Gastrocnemius medialis (tissue), 4 donors: ENCODE measurements at regions not wholly inside any gene's neighbourhood (a gene's known extent, or its start where the extent isn't known, plus 50 kb on each side); places are given as distances from the start of the nearest gene placed in this dataset.

Source experiments
- ATAC-seq, 2 donors: fragments of 150-250 bp; one replicate each; pipeline ENCODE4 v1.9.1; 2016
- DNase-seq, 2 donors: peaks; one replicate each; pipeline ENCODE4 v3.0.0-alpha.2; 2019
- H3K27ac ChIP-seq, 4 donors: fragments of 200-600 bp; sonication (generic); 1 replicate in 1 of 4; 2 replicates in 3 of 4; pipeline ENCODE4 v1.5.1; 2016 to 2018; ENCODE audit warnings: mild to moderate bottlenecking in 2 of 4, moderate library complexity in 1 of 4
- H3K27me3 ChIP-seq, 3 donors: fragments of 200-600 bp; sonication (generic) in 2 of 3; 1 replicate in 1 of 3; 2 replicates in 2 of 3; pipeline versions ENCODE4 v1.5.1 to v1.6.0; 2016 to 2019; ENCODE audit warnings: mild to moderate bottlenecking in 1 of 3, moderate library complexity in 1 of 3
- H3K36me3 ChIP-seq, 2 donors: fragments of 200-600 bp; sonication (generic) in 1 of 2; one replicate each; pipeline ENCODE4 v1.5.1; 2017 to 2018
- H3K4me1 ChIP-seq, 2 donors: fragments of 200-600 bp; sonication (generic) in 1 of 2; one replicate each; pipeline ENCODE4 v1.5.1; 2016 to 2017; ENCODE audit warnings: mild to moderate bottlenecking in 2 of 2
- H3K4me3 ChIP-seq, 4 donors: fragments of 200-600 bp; sonication (generic) in 3 of 4; 1 replicate in 1 of 4; 2 replicates in 3 of 4; pipeline ENCODE4 v1.5.1; 2016 to 2019; ENCODE audit warnings: mild to moderate bottlenecking in 2 of 4
- H3K9me3 ChIP-seq, 3 donors: fragments of 200-600 bp; sonication (generic) in 2 of 3; 1 replicate in 1 of 3; 2 replicates in 2 of 3; pipeline ENCODE4 v1.5.1; 2016 to 2019
- CTCF ChIP-seq, 5 experiments: fragments of 450-650 bp in 3 of 5; fragments of 200-600 bp in 2 of 5; sonication (generic) in 2 of 5; IDR thresholded peaks in 4 of 5; conservative IDR thresholded peaks in 1 of 5; 1 replicate in 4 of 5; 2 replicates in 1 of 5; pipeline ENCODE4 v1.5.1; 2016 to 2019; ENCODE audit warnings: antibody characterized with exemption in 5 of 5, mild to moderate bottlenecking in 3 of 5, moderate library complexity in 3 of 5
- POLR2A ChIP-seq, 2 donors: fragments of 450-650 bp; IDR thresholded peaks; one replicate each; pipeline ENCODE4 v1.6.1; 2017; ENCODE audit warnings: antibody characterized with exemption in 2 of 2, mild to moderate bottlenecking in 2 of 2, moderate library complexity in 2 of 2
- in situ Hi-C, 4 donors: fragments of 200-750 bp; cut with MboI; loops; one replicate each; pipeline versions ENCODE4 v1.15.0 to v1.8.0; 2017; ENCODE audit warnings: low sequenced_read_pairs in 4 of 4
- intact Hi-C: fragments of 100-400 bp; cut with DNase I; formaldehyde crosslinking; loops from one replicate; pipeline ENCODE4 v1.15.1; 2023; ENCODE audit warnings: low total_unique reads

DNA sequence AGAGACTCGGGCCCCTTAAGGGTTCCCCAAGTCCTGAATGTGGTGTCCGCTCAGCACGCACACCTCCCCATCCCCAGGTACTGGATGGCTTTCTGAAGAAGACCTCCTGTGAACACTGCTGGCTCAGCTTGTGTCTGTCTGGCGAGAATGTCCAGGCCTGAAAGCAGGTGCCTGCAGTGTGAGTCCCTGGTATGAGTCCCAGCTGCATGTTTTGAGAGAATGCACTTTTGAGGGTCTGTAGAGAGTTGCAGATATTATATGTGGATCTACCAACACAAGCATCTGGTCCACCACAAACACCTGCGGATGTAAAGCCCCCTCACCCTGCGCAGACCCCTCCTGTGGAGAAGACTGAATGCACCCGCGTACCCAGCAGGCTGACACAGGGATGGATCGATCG, 1308.9 kb downstream of the TBC1D22A start:
- Histone ChIP-seq H3K9me3 (no peaks in the 10 kb centered on the region), H3K27ac (no peak overlapping the region), H3K4me1 (no peaks in the 10 kb centered on the region), H3K36me3 (no peaks in the 10 kb centered on the region), H3K4me3 (no peak overlapping the region), H3K27me3 (no peaks in the 10 kb centered on the region)
- no peak for TF ChIP-seq CTCF (IDR thresholded peaks at IDR 0.05 in 4 of 5, conservative IDR thresholded peaks at IDR 0.05 in 1 of 5)
- no peak for TF ChIP-seq POLR2A (IDR thresholded peaks at IDR 0.05)
- intact Hi-C loops (no loop called here), in situ Hi-C loops (no loop called here)
- DNase-seq (no peak), ATAC-seq (no peak)

GRCh38 chr22:48070760-48071159, 1308.3 kb downstream of the TBC1D22A start:
- Histone ChIP-seq H3K27me3 (no peaks in the 10 kb centered on the region), H3K4me3 (no peak overlapping the region), H3K27ac (no peak overlapping the region), H3K4me1 (no peaks in the 10 kb centered on the region), H3K36me3 (no peaks in the 10 kb centered on the region), H3K9me3 (no peaks in the 10 kb centered on the region)
- ATAC-seq (no peak), DNase-seq (no peak)
- intact Hi-C loops (no loop called here), in situ Hi-C loops (no loop called here)
- no peak for TF ChIP-seq POLR2A (IDR thresholded peaks at IDR 0.05)
- TF ChIP-seq CTCF (IDR thresholded peaks at IDR 0.05 in 4 of 5, conservative IDR thresholded peaks at IDR 0.05 in 1 of 5) = no peak

DNA sequence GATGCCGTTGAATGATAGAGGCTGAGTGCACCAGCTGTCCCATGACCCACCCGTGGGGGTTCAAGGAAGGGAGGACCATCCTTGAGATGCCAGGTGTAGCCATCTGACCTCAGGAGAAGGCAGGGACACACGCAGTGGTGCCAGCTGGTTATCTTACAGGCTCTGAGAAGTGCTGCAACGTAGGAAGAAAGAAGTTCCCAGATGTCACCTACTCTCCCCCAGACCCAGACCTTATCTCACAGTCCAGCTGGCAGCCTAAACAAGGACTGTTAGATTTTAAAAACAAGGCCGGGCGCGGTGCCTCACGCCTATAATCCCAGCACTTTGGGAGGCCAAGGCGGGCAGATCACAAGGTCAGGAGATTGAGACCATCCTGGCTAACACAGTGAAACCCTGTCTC, 1307.6 kb downstream of the TBC1D22A start:
- H3K27me3 ChIP-seq = no peaks in the 10 kb centered on the region
- H3K4me3 ChIP-seq = no peak overlapping the region
- in situ Hi-C loops = no loop called here
- intact Hi-C loops = no loop called here
- no peak for ATAC-seq
- DNase-seq = no peak
- no peaks in the 10 kb centered on the region for H3K9me3 ChIP-seq
- no peak for TF ChIP-seq POLR2A (IDR thresholded peaks at IDR 0.05)
- no peak for TF ChIP-seq CTCF (IDR thresholded peaks at IDR 0.05 in 4 of 5, conservative IDR thresholded peaks at IDR 0.05 in 1 of 5)
- no peaks in the 10 kb centered on the region for H3K4me1 ChIP-seq
- no peaks in the 10 kb centered on the region for H3K36me3 ChIP-seq
- no peak overlapping the region for H3K27ac ChIP-seq

GRCh38 chr22:48069256-48069655, 1306.8 kb downstream of the TBC1D22A start:
- in situ Hi-C loops = no loop called here
- Histone ChIP-seq H3K36me3 (no peaks in the 10 kb centered on the region), H3K27me3 (no peaks in the 10 kb centered on the region), H3K27ac (no peak overlapping the region), H3K9me3 (no peaks in the 10 kb centered on the region), H3K4me3 (no peak overlapping the region), H3K4me1 (no peaks in the 10 kb centered on the region)
- ATAC-seq (no peak), DNase-seq (no peak)
- intact Hi-C loops = no loop called here
- TF ChIP-seq CTCF (IDR thresholded peaks at IDR 0.05 in 4 of 5, conservative IDR thresholded peaks at IDR 0.05 in 1 of 5) (no peak), POLR2A (IDR thresholded peaks at IDR 0.05) (no peak)

DNA sequence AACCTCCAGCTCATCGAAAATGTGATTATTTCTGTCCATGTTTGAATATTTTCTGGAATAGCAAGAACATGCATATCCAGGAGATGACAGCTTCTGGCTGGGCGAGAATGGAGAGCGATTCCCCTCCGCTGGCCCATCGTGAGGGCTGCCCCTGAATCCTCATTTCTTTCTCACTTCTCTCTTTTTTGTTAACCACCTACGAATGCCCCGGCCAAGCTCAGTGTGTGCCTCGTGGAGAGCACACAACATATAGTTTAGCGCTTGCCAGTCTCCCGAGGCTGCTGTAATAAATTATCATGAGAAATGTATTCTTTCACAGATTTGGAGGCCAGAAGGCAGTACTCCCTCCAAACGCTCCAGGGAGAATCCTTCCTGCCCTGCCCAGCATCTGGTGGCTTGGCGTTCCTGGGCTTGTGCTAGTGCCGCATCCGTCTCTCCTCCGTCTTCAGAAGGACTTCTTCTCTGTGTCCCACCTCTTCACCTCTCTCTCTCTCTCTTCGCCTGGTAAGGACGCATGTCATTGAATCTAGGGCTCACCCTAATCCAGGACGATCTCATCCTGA, 1306.0 kb downstream of the TBC1D22A start:
- Histone ChIP-seq H3K9me3 (no peaks in the 10 kb centered on the region), H3K4me1 (no peaks in the 10 kb centered on the region), H3K27ac (no peak overlapping the region), H3K4me3 (no peak overlapping the region), H3K36me3 (no peaks in the 10 kb centered on the region), H3K27me3 (no peaks in the 10 kb centered on the region)
- TF ChIP-seq CTCF (IDR thresholded peaks at IDR 0.05 in 4 of 5, conservative IDR thresholded peaks at IDR 0.05 in 1 of 5) = no peak
- no peak for TF ChIP-seq POLR2A (IDR thresholded peaks at IDR 0.05)
- in situ Hi-C loops (no loop called here), intact Hi-C loops (no loop called here)
- no peak for ATAC-seq
- DNase-seq = no peak
